OCI-LY7 (cell line): ENCODE measurements at regions not wholly inside any gene's neighbourhood (a gene's known extent, or its start where the extent isn't known, plus 50 kb on each side); places are given as distances from the start of the nearest gene placed in this dataset.

Source experiments
- EZH2phosphoT487 ChIP-seq: fragments of 200-600 bp; sonication (generic); IDR thresholded peaks from 2 replicates; pipeline ENCODE4 v1.6.1; 2018; ENCODE audit warnings: low read depth, borderline replicate concordance, mild to moderate bottlenecking, mixed run types, antibody characterized with exemption, low read length, moderate library complexity, mixed read lengths
- TF ChIP-seq, protein P1 (sequence below): fragments of 200-600 bp; sonication (generic); conservative IDR thresholded peaks from 2 replicates; pipeline ENCODE4 v1.5.1; 2014; ENCODE audit warnings: mild to moderate bottlenecking, antibody characterized with exemption, low read length, moderate library complexity, mixed read lengths

DNA sequence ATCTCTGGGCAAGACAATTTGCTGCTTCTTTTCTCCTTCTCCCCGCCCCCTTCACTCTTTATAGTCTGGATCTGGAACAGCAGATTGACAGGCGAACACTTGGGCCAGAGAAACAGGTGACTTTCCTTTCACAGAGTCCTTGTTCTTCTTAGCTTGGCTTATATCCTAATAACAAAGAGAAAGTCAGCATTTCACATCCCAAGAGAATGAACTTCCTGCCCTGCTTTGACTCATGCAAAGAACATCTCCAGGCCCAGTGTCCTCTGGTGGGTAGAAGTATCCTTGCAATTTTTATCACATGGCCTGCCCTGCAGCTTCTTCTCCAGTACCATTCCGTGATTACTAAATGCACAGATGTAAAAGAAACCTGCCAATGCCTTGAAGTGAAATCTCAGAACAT lies 764.4 kb downstream of the ADGRL2 start:
- TF ChIP-seq, protein P1, sequence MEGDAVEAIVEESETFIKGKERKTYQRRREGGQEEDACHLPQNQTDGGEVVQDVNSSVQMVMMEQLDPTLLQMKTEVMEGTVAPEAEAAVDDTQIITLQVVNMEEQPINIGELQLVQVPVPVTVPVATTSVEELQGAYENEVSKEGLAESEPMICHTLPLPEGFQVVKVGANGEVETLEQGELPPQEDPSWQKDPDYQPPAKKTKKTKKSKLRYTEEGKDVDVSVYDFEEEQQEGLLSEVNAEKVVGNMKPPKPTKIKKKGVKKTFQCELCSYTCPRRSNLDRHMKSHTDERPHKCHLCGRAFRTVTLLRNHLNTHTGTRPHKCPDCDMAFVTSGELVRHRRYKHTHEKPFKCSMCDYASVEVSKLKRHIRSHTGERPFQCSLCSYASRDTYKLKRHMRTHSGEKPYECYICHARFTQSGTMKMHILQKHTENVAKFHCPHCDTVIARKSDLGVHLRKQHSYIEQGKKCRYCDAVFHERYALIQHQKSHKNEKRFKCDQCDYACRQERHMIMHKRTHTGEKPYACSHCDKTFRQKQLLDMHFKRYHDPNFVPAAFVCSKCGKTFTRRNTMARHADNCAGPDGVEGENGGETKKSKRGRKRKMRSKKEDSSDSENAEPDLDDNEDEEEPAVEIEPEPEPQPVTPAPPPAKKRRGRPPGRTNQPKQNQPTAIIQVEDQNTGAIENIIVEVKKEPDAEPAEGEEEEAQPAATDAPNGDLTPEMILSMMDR: no peak
- no peak for TF ChIP-seq EZH2phosphoT487
